SK-N-DZ (cell line): ENCODE measurements at regions not wholly inside any gene's neighbourhood (a gene's known extent, or its start where the extent isn't known, plus 50 kb on each side); places are given as distances from the start of the nearest gene placed in this dataset.

ENCODE experiments used
- DNase-seq: peaks from one replicate; pipeline ENCODE4 v3.0.0-alpha.2; 2015; ENCODE audit warnings: low spot score

DNA sequence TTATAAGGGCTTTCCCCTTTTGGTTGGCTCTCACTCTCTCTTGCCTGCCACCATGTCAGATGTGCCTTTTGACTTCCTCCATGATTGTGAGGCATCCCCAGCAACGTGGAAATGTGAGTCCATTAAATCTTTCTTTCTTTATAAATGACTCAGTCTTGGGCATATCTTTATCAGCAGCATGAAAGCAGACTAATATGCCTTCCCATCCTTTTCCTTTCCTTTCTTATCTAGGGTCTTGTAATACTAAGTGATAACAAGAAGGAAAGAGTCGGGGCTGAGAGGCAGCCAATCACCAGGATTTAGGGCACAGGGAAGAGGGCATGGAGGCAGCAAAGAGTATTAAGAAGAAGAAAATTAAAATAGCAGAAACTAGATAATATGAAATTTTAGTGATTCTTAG is 62.0 kb upstream of the JCAD start:
- no peak for DNase-seq

DNA sequence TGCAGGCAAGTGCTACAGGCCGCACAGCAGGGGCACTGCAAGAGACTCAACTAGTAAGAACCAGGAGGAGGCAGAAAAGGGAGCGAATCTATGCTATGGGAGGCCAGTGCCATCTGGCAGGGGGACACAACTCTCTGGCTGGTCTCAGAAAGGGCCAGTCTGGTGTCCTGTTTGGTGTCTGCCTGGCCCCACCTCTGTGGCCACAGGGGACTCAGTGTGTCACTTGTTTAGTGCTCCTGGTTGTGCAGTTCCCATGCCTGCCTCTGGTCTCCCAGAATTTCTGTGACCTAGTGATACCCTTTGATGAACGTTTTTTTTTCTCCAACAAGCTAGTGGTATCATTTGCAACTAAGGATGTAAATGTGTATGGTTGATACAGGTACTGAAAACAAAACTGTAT is 59.2 kb upstream of the JCAD start:
- DNase-seq = no peak

DNA sequence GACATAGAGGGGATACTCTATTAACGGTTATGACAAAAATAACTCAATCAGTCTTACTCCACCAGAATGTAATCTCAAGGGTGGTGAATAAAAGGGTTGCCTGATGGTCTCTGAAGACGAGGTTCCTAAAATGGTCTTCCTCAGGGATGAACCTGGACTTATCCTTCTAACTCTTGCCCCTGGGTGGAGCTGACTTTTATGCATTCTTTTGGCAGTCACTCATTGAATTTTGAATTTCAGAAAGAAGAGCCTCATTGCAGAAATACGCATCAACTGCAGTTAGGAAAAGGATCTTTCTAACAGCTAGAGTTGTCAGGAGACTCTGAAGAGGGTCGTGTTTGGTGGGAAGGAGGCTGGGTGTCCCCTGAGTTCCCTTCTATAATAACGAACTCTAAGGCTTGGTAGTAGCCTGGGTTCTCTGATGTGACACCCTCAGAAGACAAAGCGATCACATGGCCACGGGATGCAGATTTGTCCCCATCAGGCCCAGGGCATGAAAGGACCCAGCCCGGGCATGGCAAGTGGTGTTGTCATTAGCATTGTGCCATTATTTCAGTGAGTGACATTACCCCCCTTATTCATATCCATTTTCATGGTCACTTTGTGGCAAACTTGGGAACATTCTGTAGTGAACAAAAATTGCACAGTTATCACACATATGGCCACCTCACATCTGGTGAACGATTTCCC is 58.6 kb upstream of the JCAD start:
- DNase-seq = no peak

DNA sequence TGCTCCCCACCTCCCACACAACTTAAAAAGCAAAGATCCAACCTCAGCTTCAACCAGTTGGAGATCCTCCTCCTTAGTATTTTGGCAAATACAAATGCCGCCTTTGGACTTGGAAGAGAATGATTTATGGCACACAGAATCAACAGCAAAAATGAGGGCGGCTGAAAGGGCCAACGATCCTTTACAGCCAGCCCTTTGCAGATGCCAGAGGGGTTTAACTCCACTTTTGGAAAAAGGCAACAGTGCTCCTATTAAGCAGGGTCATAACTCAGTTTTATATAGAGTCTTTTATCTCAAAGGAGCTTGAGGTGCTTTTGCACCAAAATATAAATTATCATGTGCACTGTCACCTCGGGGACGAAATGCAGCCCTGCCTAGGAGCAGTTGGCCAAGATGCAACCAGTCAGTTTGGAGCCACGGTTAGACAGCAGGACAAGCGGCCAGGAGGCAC is 56.7 kb upstream of the JCAD start:
- no peak for DNase-seq

DNA sequence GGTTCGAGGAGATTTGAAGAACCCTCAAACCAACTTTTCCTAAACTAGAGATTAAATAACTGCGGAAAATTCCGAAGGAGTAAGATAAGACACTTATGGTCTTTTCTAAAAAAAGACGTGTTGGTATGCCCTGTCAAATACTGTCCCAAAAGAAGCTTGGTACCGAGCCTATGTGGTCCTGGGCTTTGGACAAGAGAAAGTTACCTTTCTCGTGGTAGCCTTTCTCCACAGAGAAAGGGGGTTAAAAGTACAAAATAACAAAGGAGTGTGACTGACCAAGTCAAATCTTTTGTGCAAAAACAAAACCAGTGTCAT is 56.2 kb upstream of the JCAD start:
- DNase-seq = no peak

DNA sequence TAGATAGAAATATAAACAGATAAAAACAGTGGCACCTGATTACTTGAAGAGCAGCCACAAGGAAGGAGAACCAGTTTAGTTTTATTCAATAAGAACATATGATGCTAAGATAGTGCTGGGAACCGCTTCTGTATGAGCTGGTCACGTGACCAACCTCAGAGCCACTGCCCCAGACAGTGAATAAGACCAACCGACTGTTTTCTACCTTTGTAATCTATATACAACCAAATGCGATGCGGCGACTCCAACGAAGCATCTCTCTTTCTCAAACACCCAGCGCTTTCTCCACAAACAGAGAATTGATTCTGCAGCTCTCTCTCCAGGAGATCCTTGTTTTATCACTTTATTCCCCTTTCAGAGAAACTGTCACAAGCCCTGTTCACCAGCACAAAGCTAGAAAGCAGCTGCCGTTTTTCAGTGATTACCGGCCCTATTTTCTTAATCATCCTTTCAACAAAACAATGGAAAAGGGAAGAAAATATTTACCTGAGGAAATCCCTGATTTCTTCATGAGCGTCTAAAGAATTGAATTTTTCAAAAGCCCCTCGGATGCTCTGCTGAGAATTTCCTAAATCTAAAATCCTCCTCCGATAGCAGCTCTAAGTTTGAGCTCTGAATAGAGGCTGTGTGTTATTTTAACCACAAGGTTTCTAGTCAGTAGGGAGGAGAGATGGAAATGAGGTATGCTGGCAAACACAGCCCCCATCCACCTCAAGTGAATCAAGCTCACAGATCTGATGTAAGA is 55.7 kb upstream of the JCAD start:
- peak; percentile 2 for DNase-seq

DNA sequence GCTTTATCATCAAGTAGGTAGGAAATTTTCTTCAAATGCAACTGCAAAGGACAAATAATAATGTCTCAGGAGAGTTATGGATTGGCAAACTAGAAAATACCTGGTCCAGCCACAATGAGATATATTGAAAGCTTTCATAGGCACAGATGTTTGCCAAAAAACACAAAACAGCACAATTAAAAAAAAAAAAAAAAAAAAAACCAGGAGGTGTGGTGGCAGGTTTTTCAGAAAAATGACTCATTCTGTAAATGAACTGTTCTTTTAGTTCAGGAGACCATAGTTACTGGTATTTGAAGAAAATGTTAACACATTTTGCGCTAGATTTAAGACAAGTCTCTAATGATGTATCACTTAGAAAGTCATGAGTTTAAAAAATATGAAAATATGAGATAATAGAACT is 55.0 kb upstream of the JCAD start:
- DNase-seq = no peak

DNA sequence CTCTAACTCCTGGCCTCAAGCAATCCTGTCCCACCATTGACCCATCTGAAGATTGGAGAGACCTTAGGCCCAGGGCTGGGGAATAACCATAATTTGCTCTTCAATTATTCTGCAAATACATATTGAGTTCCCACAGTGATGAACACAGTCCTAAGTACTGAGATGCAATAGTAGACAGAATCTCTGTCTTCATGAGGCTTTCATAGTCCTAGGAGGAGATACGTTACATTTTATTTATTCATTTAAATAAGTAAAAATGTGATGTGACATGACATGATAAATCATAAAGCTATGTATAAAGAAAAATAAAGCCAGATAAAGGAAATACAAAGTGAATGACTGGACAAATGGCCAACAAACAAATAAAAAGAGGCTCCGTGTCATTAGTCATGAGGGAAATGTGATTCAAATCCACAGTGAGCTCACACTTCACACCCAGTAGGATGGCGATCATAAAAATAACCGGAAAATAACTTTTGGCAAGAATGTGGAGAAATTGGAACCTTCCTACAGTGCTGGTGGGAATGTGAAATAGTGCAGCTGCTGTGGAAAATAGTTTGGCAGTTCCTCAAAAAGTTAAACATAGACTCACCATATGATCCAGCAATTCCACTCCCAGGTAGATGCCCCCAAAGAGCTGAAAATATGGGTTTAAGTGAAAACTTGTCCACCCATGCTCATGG is 52.1 kb upstream of the JCAD start:
- DNase-seq = no peak
